Activated naive CD8-positive, alpha-beta T cell treated with anti-CD3 and anti-CD28 coated beads for 36 hours (primary cell): ENCODE measurements at regions not wholly inside any gene's neighbourhood (a gene's known extent, or its start where the extent isn't known, plus 50 kb on each side); places are given as distances from the start of the nearest gene placed in this dataset.

Experiments used
- DNase-seq: peaks from one replicate; pipeline ENCODE4 v3.0.0; 2021
- H3K27ac Mint-ChIP-seq: one replicate; pipeline ENCODE4 v1.8.0; 2022; ENCODE audit warnings: mild to moderate bottlenecking, moderate library complexity, mixed read lengths
- H3K27me3 Mint-ChIP-seq: one replicate; pipeline ENCODE4 v1.8.0; 2022; ENCODE audit warnings: mild to moderate bottlenecking, mixed read lengths
- H3K36me3 Mint-ChIP-seq: one replicate; pipeline ENCODE4 v1.8.0; 2021; ENCODE audit warnings: mild to moderate bottlenecking, mixed read lengths
- H3K4me1 Mint-ChIP-seq: one replicate; pipeline ENCODE4 v1.8.0; 2021; ENCODE audit warnings: mixed read lengths
- H3K4me3 Mint-ChIP-seq: one replicate; pipeline ENCODE4 v1.8.0; 2022; ENCODE audit warnings: mild to moderate bottlenecking, moderate library complexity, mixed read lengths
- H3K9me3 Mint-ChIP-seq: one replicate; pipeline ENCODE4 v1.8.0; 2022; ENCODE audit warnings: mixed read lengths

- peaks cover 39% of the 10 kb centered on the region for H3K27me3 Mint-ChIP-seq
- DNase-seq, result no peak
- H3K4me3 Mint-ChIP-seq, result no peak overlapping the region
- peaks cover 5% of the 10 kb centered on the region for H3K4me1 Mint-ChIP-seq
- no peaks in the 10 kb centered on the region for H3K9me3 Mint-ChIP-seq
- no peaks in the 10 kb centered on the region for H3K36me3 Mint-ChIP-seq
- no peak overlapping the region for H3K27ac Mint-ChIP-seq
Measured at GRCh38 chr2:104434966-104435365, 418.9 kb upstream of the POU3F3 start.

GRCh38 chr2:104438481-104438880 is 415.4 kb upstream of the POU3F3 start:
- peaks cover 23% of the 10 kb centered on the region for H3K27me3 Mint-ChIP-seq
- no peak overlapping the region for H3K27ac Mint-ChIP-seq
- H3K4me3 Mint-ChIP-seq, result no peak overlapping the region
- H3K9me3 Mint-ChIP-seq, result no peaks in the 10 kb centered on the region
- H3K36me3 Mint-ChIP-seq, result no peaks in the 10 kb centered on the region
- DNase-seq, result no peak
- peaks cover 8% of the 10 kb centered on the region for H3K4me1 Mint-ChIP-seq

GRCh38 chr2:104443145-104443544 is 410.8 kb upstream of the POU3F3 start:
- Mint-ChIP-seq H3K27me3 (no peaks in the 10 kb centered on the region), H3K36me3 (no peaks in the 10 kb centered on the region), H3K4me1 (peaks cover 2% of the 10 kb centered on the region), H3K9me3 (no peaks in the 10 kb centered on the region), H3K4me3 (no peak overlapping the region), H3K27ac (no peak overlapping the region)
- peak; percentile 20 for DNase-seq

GRCh38 chr2:104444392-104444791 is 409.5 kb upstream of the POU3F3 start:
- no peak overlapping the region for H3K27ac Mint-ChIP-seq
- H3K4me1 Mint-ChIP-seq, result peaks cover 5% of the 10 kb centered on the region
- DNase-seq, result no peak
- no peaks in the 10 kb centered on the region for H3K36me3 Mint-ChIP-seq
- no peak overlapping the region for H3K4me3 Mint-ChIP-seq
- H3K9me3 Mint-ChIP-seq, result no peaks in the 10 kb centered on the region
- H3K27me3 Mint-ChIP-seq, result no peaks in the 10 kb centered on the region

GRCh38 chr2:104444889-104445288 is 409.0 kb upstream of the POU3F3 start:
- Mint-ChIP-seq H3K27me3 (no peaks in the 10 kb centered on the region), H3K27ac (no peak overlapping the region), H3K9me3 (no peaks in the 10 kb centered on the region), H3K4me3 (no peak overlapping the region), H3K4me1 (peaks cover 5% of the 10 kb centered on the region), H3K36me3 (no peaks in the 10 kb centered on the region)
- DNase-seq, result no peak

GRCh38 chr2:104447831-104448434 is 406.0 kb upstream of the POU3F3 start:
- Mint-ChIP-seq H3K9me3 (no peaks in the 10 kb centered on the region), H3K4me1 (peaks cover 5% of the 10 kb centered on the region), H3K4me3 (no peak overlapping the region), H3K27ac (no peak overlapping the region), H3K36me3 (no peaks in the 10 kb centered on the region), H3K27me3 (no peaks in the 10 kb centered on the region)
- no peak for DNase-seq

- Mint-ChIP-seq H3K27ac (no peak overlapping the region), H3K4me3 (no peak overlapping the region), H3K4me1 (peaks cover 3% of the 10 kb centered on the region), H3K36me3 (no peaks in the 10 kb centered on the region), H3K9me3 (no peaks in the 10 kb centered on the region), H3K27me3 (no peaks in the 10 kb centered on the region)
- DNase-seq, result no peak
Measured at GRCh38 chr2:104448661-104449440, 405.1 kb upstream of the POU3F3 start.

GRCh38 chr2:104452558-104452957 is 401.4 kb upstream of the POU3F3 start:
- H3K9me3 Mint-ChIP-seq, result no peaks in the 10 kb centered on the region
- H3K27ac Mint-ChIP-seq, result no peak overlapping the region
- no peak overlapping the region for H3K4me3 Mint-ChIP-seq
- H3K4me1 Mint-ChIP-seq, result peaks cover 3% of the 10 kb centered on the region
- no peaks in the 10 kb centered on the region for H3K27me3 Mint-ChIP-seq
- DNase-seq, result no peak
- no peaks in the 10 kb centered on the region for H3K36me3 Mint-ChIP-seq

- Mint-ChIP-seq H3K27ac (no peak overlapping the region), H3K4me3 (no peak overlapping the region), H3K27me3 (peaks cover 13% of the 10 kb centered on the region), H3K4me1 (no peaks in the 10 kb centered on the region), H3K36me3 (no peaks in the 10 kb centered on the region), H3K9me3 (no peaks in the 10 kb centered on the region)
- no peak for DNase-seq
Measured at GRCh38 chr2:104462731-104463130, 391.2 kb upstream of the POU3F3 start.

- Mint-ChIP-seq H3K36me3 (no peaks in the 10 kb centered on the region), H3K4me1 (no peaks in the 10 kb centered on the region), H3K27ac (no peak overlapping the region), H3K9me3 (no peaks in the 10 kb centered on the region), H3K4me3 (no peak overlapping the region), H3K27me3 (peaks cover 10% of the 10 kb centered on the region)
- no peak for DNase-seq
Measured at GRCh38 chr2:104465981-104466380, 387.9 kb upstream of the POU3F3 start.

GRCh38 chr2:104468846-104469245 is 385.1 kb upstream of the POU3F3 start:
- Mint-ChIP-seq H3K9me3 (no peaks in the 10 kb centered on the region), H3K4me3 (no peak overlapping the region), H3K27me3 (peaks cover 10% of the 10 kb centered on the region), H3K27ac (no peak overlapping the region), H3K4me1 (no peaks in the 10 kb centered on the region), H3K36me3 (no peaks in the 10 kb centered on the region)
- no peak for DNase-seq

GRCh38 chr2:104472076-104472475 is 381.8 kb upstream of the POU3F3 start:
- no peak overlapping the region for H3K27ac Mint-ChIP-seq
- H3K4me1 Mint-ChIP-seq, result no peaks in the 10 kb centered on the region
- no peak for DNase-seq

GRCh38 chr2:104473546-104473945 is 380.4 kb upstream of the POU3F3 start:
- Mint-ChIP-seq H3K36me3 (no peaks in the 10 kb centered on the region), H3K4me3 (no peak overlapping the region), H3K9me3 (no peaks in the 10 kb centered on the region), H3K27me3 (peaks cover 18% of the 10 kb centered on the region), H3K27ac (no peak overlapping the region), H3K4me1 (no peaks in the 10 kb centered on the region)
- DNase-seq, result no peak

More at GRCh38 chr2:104472076-104472475, 381.8 kb upstream of the POU3F3 start:
- Mint-ChIP-seq H3K9me3 (no peaks in the 10 kb centered on the region), H3K4me3 (no peak overlapping the region), H3K27me3 (peaks cover 17% of the 10 kb centered on the region), H3K36me3 (no peaks in the 10 kb centered on the region)

GRCh38 chr2:104474716-104475115 is 379.2 kb upstream of the POU3F3 start:
- Mint-ChIP-seq H3K4me1 (no peaks in the 10 kb centered on the region), H3K36me3 (no peaks in the 10 kb centered on the region), H3K9me3 (no peaks in the 10 kb centered on the region), H3K4me3 (no peak overlapping the region), H3K27me3 (peaks cover 18% of the 10 kb centered on the region), H3K27ac (no peak overlapping the region)
- DNase-seq, result no peak

- H3K36me3 Mint-ChIP-seq, result no peaks in the 10 kb centered on the region
- DNase-seq, result no peak
- no peaks in the 10 kb centered on the region for H3K4me1 Mint-ChIP-seq
- no peak overlapping the region for H3K27ac Mint-ChIP-seq
- no peak overlapping the region for H3K4me3 Mint-ChIP-seq
- H3K27me3 Mint-ChIP-seq, result peaks cover 18% of the 10 kb centered on the region
- H3K9me3 Mint-ChIP-seq, result no peaks in the 10 kb centered on the region
Measured at GRCh38 chr2:104476075-104476474, 377.8 kb upstream of the POU3F3 start.

GRCh38 chr2:104476563-104476988 is 377.3 kb upstream of the POU3F3 start:
- Mint-ChIP-seq H3K36me3 (no peaks in the 10 kb centered on the region), H3K27me3 (peaks cover 18% of the 10 kb centered on the region), H3K9me3 (no peaks in the 10 kb centered on the region), H3K4me1 (no peaks in the 10 kb centered on the region), H3K27ac (no peak overlapping the region), H3K4me3 (no peak overlapping the region)
- DNase-seq, result no peak
